GM12878 (cell line): ENCODE measurements at regions not wholly inside any gene's neighbourhood (a gene's known extent, or its start where the extent isn't known, plus 50 kb on each side); places are given as distances from the start of the nearest gene placed in this dataset.

Experiments used
- ATAC-seq: fragments of 200-7000 bp; cut with Tn5 transposase; 3 replicates; pipeline ENCODE4 v1.9.1; 2020; ENCODE audit warnings: mild to moderate bottlenecking, moderate library complexity
- BruUV-seq: library from RNA; stranded (reverse); fragments of 400-500 nt; replicated peaks from 2 replicates; lab custom pipeline; 2021; lab: Mats Ljungman, UMichigan
- CTCF ChIA-PET: fragments of 300-600 bp; sonication (Branson Sonifier 250); formaldehyde crosslinking; extraction: SDS; loops from one replicate; lab custom pipeline; 2021; ENCODE audit warnings: inconsistent platforms; lab: Yijun Ruan, JAX
- POLR2A ChIA-PET: fragments of 350-600 bp; formaldehyde crosslinking; extraction: SDS; loops from one replicate; lab custom pipeline; 2021; ENCODE audit warnings: inconsistent platforms; lab: Charles Lee
- RAD21 ChIA-PET: fragments of 300-600 bp; sonication (Branson Sonifier 250); formaldehyde crosslinking; loops from one replicate; lab custom pipeline; 2023; ENCODE audit warnings: antibody characterized with exemption; ENCODE audit not compliant: unreplicated experiment; lab: Charles Lee
- SMC1A ChIA-PET: fragments of 300-600 bp; sonication (Branson Sonifier 250); formaldehyde crosslinking; loops from one replicate; lab custom pipeline; 2023; ENCODE audit not compliant: unreplicated experiment, uncharacterized antibody; lab: Charles Lee
- DNase-seq: peaks from one replicate; pipeline ENCODE4 v3.0.0-alpha.2; 2011; ENCODE audit warnings: low read depth, low spot score
- FAIRE-seq: peaks from 3 replicates; lab custom pipeline; 2011; peaks lifted over from hg19 to GRCh38; lab: Jason Lieb, UNC
- H2AFZ ChIP-seq: 2 replicates; pipeline ENCODE4 v1.6.0; 2011; ENCODE audit warnings: low read depth, low read length, control low read depth; ENCODE audit not compliant: control insufficient read depth
- H3K27ac ChIP-seq: 2 replicates; pipeline ENCODE4 v1.5.1; 2011; ENCODE audit warnings: control low read depth; ENCODE audit not compliant: control insufficient read depth, insufficient read depth
- H3K27me3 ChIP-seq, 2 experiments: replicated peaks in 1 of 2; 2 replicates each; pipeline versions ENCODE4 v1.6.0 to v1.6.1; 2011; ENCODE audit warnings: low read length in 1 of 2; ENCODE audit not compliant: control insufficient read depth in 2 of 2, insufficient read depth in 2 of 2
- H3K36me3 ChIP-seq, 2 experiments: 2 replicates each; pipeline ENCODE4 v1.5.1; 2011; ENCODE audit warnings: low read length in 1 of 2; ENCODE audit not compliant: control insufficient read depth in 2 of 2, insufficient read depth in 2 of 2
- H3K4me1 ChIP-seq: 2 replicates; pipeline ENCODE4 v1.6.1; 2011; ENCODE audit warnings: mild to moderate bottlenecking, low read length, moderate library complexity, mixed read lengths; ENCODE audit not compliant: control insufficient read depth, insufficient read depth
- H3K4me2 ChIP-seq: 2 replicates; pipeline ENCODE4 v1.6.0; 2011; ENCODE audit warnings: control low read depth; ENCODE audit not compliant: control insufficient read depth, insufficient read depth
- H3K4me3 ChIP-seq: fragments of 200-600 bp; sonication (generic); 2 replicates; pipeline ENCODE4 v1.5.1; 2016
- H3K79me2 ChIP-seq: 2 replicates; pipeline ENCODE4 v1.6.0; 2011; ENCODE audit warnings: low read length; ENCODE audit not compliant: control insufficient read depth, insufficient read depth
- H3K9ac ChIP-seq: 2 replicates; pipeline ENCODE4 v1.8.0; 2011; ENCODE audit warnings: low read length, control low read depth, mixed read lengths; ENCODE audit not compliant: control insufficient read depth, insufficient read depth
- H3K9me3 ChIP-seq: replicated peaks from 3 replicates; pipeline ENCODE4 v1.5.1; 2011; ENCODE audit warnings: mild to moderate bottlenecking, low read length; ENCODE audit not compliant: control insufficient read depth, insufficient read depth
- H4K20me1 ChIP-seq: 2 replicates; pipeline ENCODE4 v1.6.0; 2011; ENCODE audit not compliant: control insufficient read depth, insufficient read depth
- BCLAF1 ChIP-seq: fragments of 450-650 bp; IDR thresholded peaks from 2 replicates; pipeline ENCODE4 v1.6.1; 2017; ENCODE audit warnings: antibody characterized with exemption, mild to moderate bottlenecking, moderate library complexity
- CREB1 ChIP-seq: IDR thresholded peaks from 2 replicates; pipeline ENCODE4 v1.6.1; 2012; ENCODE audit warnings: low read depth, mild to moderate bottlenecking, inconsistent platforms
- ETV6 ChIP-seq, 2 experiments: fragments of 450-650 bp in 1 of 2; IDR thresholded peaks in 1 of 2; conservative IDR thresholded peaks in 1 of 2; 2 replicates each; pipeline ENCODE4 v1.6.1; 2014; ENCODE audit warnings: antibody characterized with exemption in 1 of 2, borderline replicate concordance in 1 of 2, low read depth in 1 of 2, mild to moderate bottlenecking in 1 of 2, moderate library complexity in 1 of 2
- IRF4 ChIP-seq: IDR thresholded peaks from 2 replicates; pipeline ENCODE4 v1.6.1; 2011; ENCODE audit warnings: low read depth, low read length
- JUND ChIP-seq: IDR thresholded peaks from 2 replicates; pipeline ENCODE4 v1.6.1; 2012; ENCODE audit warnings: low read depth, mild to moderate bottlenecking, low read length, improper control_type of control experiment, moderate library complexity
- NFXL1 ChIP-seq: fragments of 450-650 bp; IDR thresholded peaks from 2 replicates; pipeline ENCODE4 v1.6.1; 2017; ENCODE audit warnings: antibody characterized with exemption, mild to moderate bottlenecking, borderline replicate concordance
- YY1 ChIP-seq: IDR thresholded peaks from 2 replicates; pipeline ENCODE4 v1.6.1; 2011; ENCODE audit warnings: low read depth, mild to moderate bottlenecking, low read length
- ZBTB4 ChIP-seq: fragments of 450-650 bp; formaldehyde crosslinking; IDR thresholded peaks from 2 replicates; pipeline ENCODE4 v1.4.0; 2022; ENCODE audit warnings: mild to moderate bottlenecking, moderate library complexity
- ZNF217 ChIP-seq: fragments of 450-650 bp; IDR thresholded peaks from 2 replicates; pipeline ENCODE4 v1.6.1; 2017; ENCODE audit warnings: antibody characterized with exemption, mild to moderate bottlenecking
- WGBS: methylation state at CpG from one replicate; pipeline ENCODE4 v1.1.6; 2016; ENCODE audit warnings: low lambda C conversion rate; ENCODE audit not compliant: insufficient replicate concordance, insufficient coverage; ENCODE audit errors: missing lambda C conversion rate; 5-methylcytosine and 5-hydroxymethylcytosine counted together
- in situ Hi-C: fragments of 300-500 bp; cut with MboI; formaldehyde crosslinking; loops from 9 replicates; pipeline ENCODE4 v1.14.3; 2018; ENCODE audit warnings: mixed read lengths
- intact Hi-C: fragments of 100-400 bp; cut with micrococcal nuclease; formaldehyde crosslinking; loops from one replicate; pipeline ENCODE4 v1.14.2; 2022; ENCODE audit not compliant: unreplicated experiment

DNA sequence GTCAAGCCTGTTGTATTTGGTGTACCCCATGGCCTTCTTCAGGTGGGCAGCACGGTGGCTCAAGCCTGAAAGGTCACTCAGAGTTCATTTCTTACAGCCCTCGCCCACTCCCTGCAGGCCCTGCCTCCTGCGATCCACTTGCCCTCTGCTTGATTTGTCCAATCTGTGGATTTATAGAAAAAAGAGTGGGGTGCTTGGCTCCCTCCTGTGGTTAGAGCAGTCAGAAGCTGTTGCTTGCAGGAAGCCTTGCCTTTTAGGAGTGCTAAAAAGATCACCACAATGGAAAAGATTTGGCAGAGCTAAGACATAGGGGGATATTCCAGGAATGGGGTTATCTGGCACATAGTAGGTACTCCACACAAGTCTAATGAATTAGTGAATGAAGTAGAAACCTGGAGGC, 108.0 kb upstream of the TRABD2B start:
- ChIA-PET POLR2A (interaction anchor here (0.6 kb wide), 1 partner anchor 1884 kb away, joined by 4 read pairs; no protein-coding TSS in a partner anchor), CTCF (interaction anchor here (2.0 kb wide), 1 partner anchor 98 kb away, joined by 7 read pairs; no protein-coding TSS in a partner anchor), SMC1A (no interaction called here)
- no peaks in the 10 kb centered on the region for H3K36me3 ChIP-seq
- H2AFZ ChIP-seq: no peak overlapping the region
- ATAC-seq (no peak), FAIRE-seq (no peak), DNase-seq (no peak)
- H3K9ac ChIP-seq: no peak overlapping the region
- no peaks in the 10 kb centered on the region for H4K20me1 ChIP-seq
- no peak overlapping the region for H3K27ac ChIP-seq
- in situ Hi-C loops: no loop called here
- no TSS peak for BruUV-seq
- H3K9me3 ChIP-seq: no peaks in the 10 kb centered on the region
- TF ChIP-seq IRF4 (no peak), ZBTB4 (no peak)
- TF ChIP-seq, all 136 proteins: peak for 0
- no peak overlapping the region for H3K4me3 ChIP-seq
- RAD21 ChIA-PET: no interaction called here
- intact Hi-C loops: loop anchor here (5.0 kb wide), 1 partner anchor 392 kb away; no protein-coding TSS in a partner anchor
- H3K79me2 ChIP-seq: no peaks in the 10 kb centered on the region
- H3K4me2 ChIP-seq: no peak overlapping the region
- no peaks in the 10 kb centered on the region; a peak in 1 of 4 replicates for H3K27me3 ChIP-seq
- 25% methylated on average over 3 of the region's 3 CpGs for WGBS
- no peaks in the 10 kb centered on the region for H3K4me1 ChIP-seq

DNA sequence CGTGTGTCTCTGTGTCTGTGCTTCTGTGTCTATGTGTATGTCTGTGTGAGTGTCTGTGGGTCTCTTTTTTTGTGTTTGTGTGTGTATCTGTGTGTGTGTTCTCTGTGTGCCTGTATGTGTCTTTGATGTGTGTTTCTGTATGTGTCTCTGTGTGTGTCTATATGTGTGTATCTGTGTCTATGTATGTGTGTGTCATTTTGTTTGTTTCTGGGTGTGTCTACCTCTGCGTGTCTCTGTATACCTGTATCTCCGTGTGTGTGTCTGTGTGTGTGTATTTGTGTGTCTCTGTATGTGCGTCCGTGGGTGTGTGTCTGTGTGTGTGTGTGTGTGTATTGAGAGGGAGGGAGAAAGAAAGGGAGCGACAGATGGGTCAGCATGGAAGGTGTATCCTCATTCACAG, 106.3 kb upstream of the TRABD2B start:
- Histone ChIP-seq H3K9me3 (no peaks in the 10 kb centered on the region), H3K27me3 (no peaks in the 10 kb centered on the region; a peak in 1 of 4 replicates), H3K4me1 (no peaks in the 10 kb centered on the region), H3K36me3 (no peaks in the 10 kb centered on the region), H3K27ac (no peak overlapping the region), H2AFZ (no peak overlapping the region), H3K4me3 (no peak overlapping the region), H3K4me2 (no peak overlapping the region), H4K20me1 (no peaks in the 10 kb centered on the region), H3K9ac (no peak overlapping the region), H3K79me2 (no peaks in the 10 kb centered on the region)
- WGBS: 22% methylated on average over 6 of the region's 6 CpGs
- BruUV-seq: no TSS peak
- intact Hi-C loops (no loop called here), in situ Hi-C loops (no loop called here)
- DNase-seq (no peak), FAIRE-seq (no peak), ATAC-seq (no peak)
- POLR2A ChIA-PET: no interaction called here
- CTCF ChIA-PET: no interaction called here
- SMC1A ChIA-PET: no interaction called here
- RAD21 ChIA-PET: no interaction called here
- no peak for TF ChIP-seq ZNF217
- no peak for TF ChIP-seq ETV6 (conservative IDR thresholded peaks at IDR 0.05 in 1 of 2, IDR thresholded peaks at IDR 0.05 in 1 of 2; ENCODE audit: borderline replicate concordance in 1 of 2, low read depth in 1 of 2)
- no peak for TF ChIP-seq JUND
- TF ChIP-seq CREB1: no peak
- TF ChIP-seq YY1: no peak
- TF ChIP-seq NFXL1: no peak
- TF ChIP-seq BCLAF1: no peak
